ENCODE measurements at regions not wholly inside any gene's neighbourhood (a gene's known extent, or its start where the extent isn't known, plus 50 kb on each side); places are given as distances from the start of the nearest gene placed in this dataset.
"Not testable (repeated sequence)": the region's sequence is repeated elsewhere in the genome, so short reads cannot be mapped to it uniquely, and the experiment has no call there.

DNA sequence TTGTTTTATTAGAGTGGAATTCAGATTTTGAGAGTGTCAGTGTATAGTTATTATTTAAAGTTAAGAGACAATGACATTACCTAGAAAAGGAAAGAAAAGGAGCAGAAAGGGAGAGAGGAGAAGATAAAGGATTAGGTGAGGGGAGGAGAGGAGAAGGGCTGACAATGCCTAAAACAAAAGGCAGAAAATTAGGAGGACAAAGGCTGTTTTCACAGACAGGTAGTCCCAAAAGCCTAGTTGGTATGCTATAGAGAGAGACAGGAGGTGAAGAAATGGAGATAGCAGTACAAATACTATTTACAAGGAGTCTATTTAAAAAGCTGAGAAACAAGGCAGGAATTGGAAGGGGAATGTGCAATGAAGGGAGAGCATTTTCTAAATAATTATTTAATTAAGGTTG is 409.4 kb upstream of the ADGRB3 start:
- no peak overlapping the region for H3K9ac ChIP-seq (ENCODE audit: low read length in 5 of 5)
- no peaks in the 10 kb centered on the region for H3K27me3 ChIP-seq (ENCODE audit: control insufficient read depth in 5 of 5, insufficient read depth in 4 of 5, low read length in 5 of 5)
- no peak overlapping the region for H3K27ac ChIP-seq (ENCODE audit: low read depth, low read length)
- H3K4me3 ChIP-seq (ENCODE audit: low read depth in 1 of 5, low read length in 5 of 5) = no peak overlapping the region
- H3K36me3 ChIP-seq (ENCODE audit: control insufficient read depth in 5 of 5, insufficient read depth in 5 of 5, low read length in 5 of 5) = no peaks in the 10 kb centered on the region
- H3K4me1 ChIP-seq (ENCODE audit: control insufficient read depth in 5 of 5, insufficient read depth in 5 of 5, low read length in 5 of 5) = no peaks in the 10 kb centered on the region
- no peaks in the 10 kb centered on the region for H3K9me3 ChIP-seq (ENCODE audit: control insufficient read depth in 5 of 5, low read length in 5 of 5)

DNA sequence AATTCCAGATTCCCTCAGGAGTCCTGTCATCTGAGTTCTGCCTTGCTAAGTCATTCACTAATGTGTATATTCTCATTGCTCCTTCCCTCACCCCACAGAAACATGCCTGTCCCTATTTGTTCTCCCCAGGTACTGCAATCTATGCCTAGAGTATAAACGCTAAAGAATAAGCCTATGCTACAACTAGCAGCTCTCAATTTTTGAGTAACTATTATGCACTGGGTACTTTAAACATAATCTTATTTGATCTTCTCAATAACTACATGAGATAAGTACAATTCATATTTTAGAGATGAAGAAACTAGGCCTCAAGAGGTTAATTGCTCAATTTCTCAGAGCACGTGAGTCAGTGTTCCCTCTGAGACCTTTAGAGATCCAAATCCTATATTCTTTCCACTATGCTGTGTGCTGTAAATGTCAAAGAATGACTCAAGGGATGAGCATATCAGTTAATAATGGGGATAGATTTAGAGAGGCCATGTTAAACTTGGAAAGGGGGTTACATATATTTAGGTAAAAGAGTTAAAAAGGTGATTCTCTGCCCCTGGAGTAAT is 423.8 kb upstream of the ADGRB3 start:
- Histone ChIP-seq H3K4me3 (ENCODE audit: low read depth in 1 of 5, low read length in 5 of 5) (no peak overlapping the region), H3K36me3 (ENCODE audit: control insufficient read depth in 5 of 5, insufficient read depth in 5 of 5, low read length in 5 of 5) (no peaks in the 10 kb centered on the region), H3K27me3 (ENCODE audit: control insufficient read depth in 5 of 5, insufficient read depth in 4 of 5, low read length in 5 of 5) (no peaks in the 10 kb centered on the region), H3K4me1 (ENCODE audit: control insufficient read depth in 5 of 5, insufficient read depth in 5 of 5, low read length in 5 of 5) (no peaks in the 10 kb centered on the region), H3K9me3 (ENCODE audit: control insufficient read depth in 5 of 5, low read length in 5 of 5) (peaks cover 0 to 8% (median 3%) of the 10 kb centered on the region in 5 donors), H3K9ac (ENCODE audit: low read length in 5 of 5) (no peak overlapping the region), H3K27ac (ENCODE audit: low read depth, low read length) (no peak overlapping the region)

- not testable (repeated sequence) for H3K4me1 ChIP-seq (ENCODE audit: control insufficient read depth in 5 of 5, insufficient read depth in 5 of 5, low read length in 5 of 5); H3K36me3 ChIP-seq (ENCODE audit: control insufficient read depth in 5 of 5, insufficient read depth in 5 of 5, low read length in 5 of 5); H3K27me3 ChIP-seq (ENCODE audit: control insufficient read depth in 5 of 5, insufficient read depth in 4 of 5, low read length in 5 of 5); H3K9ac ChIP-seq (ENCODE audit: low read length in 5 of 5); H3K4me3 ChIP-seq (ENCODE audit: low read depth in 1 of 5, low read length in 5 of 5); H3K9me3 ChIP-seq (ENCODE audit: control insufficient read depth in 5 of 5, low read length in 5 of 5); H3K27ac ChIP-seq (ENCODE audit: low read depth, low read length)
These were observed 427.5 kb upstream of the ADGRB3 start for GRCh38 chr6:68207612-68208011.

DNA sequence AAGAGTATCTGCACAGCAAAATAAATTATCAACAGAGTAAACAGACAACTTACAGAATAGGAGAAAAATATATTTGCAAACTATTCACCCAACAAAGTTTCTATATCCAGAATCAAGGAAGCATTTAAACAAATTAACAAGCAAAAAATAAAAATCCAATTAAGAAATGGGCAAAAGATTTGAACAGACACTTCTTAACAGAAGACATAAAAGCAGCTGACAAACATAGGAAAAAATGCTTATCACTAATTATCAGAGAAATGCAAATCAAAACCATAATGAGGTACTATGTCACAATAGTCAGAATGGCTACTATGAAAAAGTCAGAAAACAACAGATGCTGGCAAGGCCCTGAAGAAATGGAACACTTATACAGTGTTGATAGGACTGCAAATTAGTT is 434.2 kb upstream of the ADGRB3 start:
- peaks cover 0 to 5% (median 0%) of the 10 kb centered on the region in 5 donors for H3K9me3 ChIP-seq (ENCODE audit: control insufficient read depth in 5 of 5, low read length in 5 of 5)
- H3K4me3 ChIP-seq (ENCODE audit: low read depth in 1 of 5, low read length in 5 of 5) = no peak overlapping the region
- no peak overlapping the region for H3K27ac ChIP-seq (ENCODE audit: low read depth, low read length)
- no peaks in the 10 kb centered on the region for H3K4me1 ChIP-seq (ENCODE audit: control insufficient read depth in 5 of 5, insufficient read depth in 5 of 5, low read length in 5 of 5)
- H3K27me3 ChIP-seq (ENCODE audit: control insufficient read depth in 5 of 5, insufficient read depth in 4 of 5, low read length in 5 of 5) = peaks cover 0 to 3% (median 0%) of the 10 kb centered on the region in 5 donors
- H3K36me3 ChIP-seq (ENCODE audit: control insufficient read depth in 5 of 5, insufficient read depth in 5 of 5, low read length in 5 of 5) = no peaks in the 10 kb centered on the region
- no peak overlapping the region for H3K9ac ChIP-seq (ENCODE audit: low read length in 5 of 5)

DNA sequence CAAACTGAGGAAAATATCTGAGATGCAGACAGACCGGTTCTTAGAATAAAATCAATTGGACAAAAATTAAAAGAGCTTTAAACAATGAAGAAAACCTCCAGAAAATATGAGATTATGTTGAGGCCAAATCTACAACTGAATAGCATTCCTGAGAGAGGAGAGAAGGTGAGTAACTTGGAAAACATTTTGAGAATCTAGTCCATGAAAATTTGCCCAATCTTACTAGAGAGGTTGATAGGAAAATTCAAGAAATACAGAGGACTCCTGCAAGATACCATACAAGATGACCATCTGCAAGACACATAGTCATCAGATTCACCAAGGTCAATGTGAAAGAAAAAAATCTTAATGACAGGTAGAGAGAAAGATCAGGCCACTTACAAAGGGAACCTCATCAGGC is 437.7 kb upstream of the ADGRB3 start:
- Histone ChIP-seq H3K27me3 (ENCODE audit: control insufficient read depth in 5 of 5, insufficient read depth in 4 of 5, low read length in 5 of 5) (no peaks in the 10 kb centered on the region), H3K9me3 (ENCODE audit: control insufficient read depth in 5 of 5, low read length in 5 of 5) (peaks cover 0 to 12% (median 5%) of the 10 kb centered on the region in 5 donors), H3K9ac (ENCODE audit: low read length in 5 of 5) (no peak overlapping the region), H3K36me3 (ENCODE audit: control insufficient read depth in 5 of 5, insufficient read depth in 5 of 5, low read length in 5 of 5) (no peaks in the 10 kb centered on the region), H3K4me3 (ENCODE audit: low read depth in 1 of 5, low read length in 5 of 5) (no peak overlapping the region), H3K4me1 (ENCODE audit: control insufficient read depth in 5 of 5, insufficient read depth in 5 of 5, low read length in 5 of 5) (no peaks in the 10 kb centered on the region), H3K27ac (ENCODE audit: low read depth, low read length) (no peak overlapping the region)

GRCh38 chr6:68196645-68197044 is 438.4 kb upstream of the ADGRB3 start:
- Histone ChIP-seq H3K4me1 (ENCODE audit: control insufficient read depth in 5 of 5, insufficient read depth in 5 of 5, low read length in 5 of 5) (no peaks in the 10 kb centered on the region), H3K27ac (ENCODE audit: low read depth, low read length) (no peak overlapping the region), H3K9me3 (ENCODE audit: control insufficient read depth in 5 of 5, low read length in 5 of 5) (peaks cover 0 to 12% (median 5%) of the 10 kb centered on the region in 5 donors), H3K27me3 (ENCODE audit: control insufficient read depth in 5 of 5, insufficient read depth in 4 of 5, low read length in 5 of 5) (no peaks in the 10 kb centered on the region), H3K9ac (ENCODE audit: low read length in 5 of 5) (no peak overlapping the region), H3K4me3 (ENCODE audit: low read depth in 1 of 5, low read length in 5 of 5) (no peak overlapping the region), H3K36me3 (ENCODE audit: control insufficient read depth in 5 of 5, insufficient read depth in 5 of 5, low read length in 5 of 5) (no peaks in the 10 kb centered on the region)

DNA sequence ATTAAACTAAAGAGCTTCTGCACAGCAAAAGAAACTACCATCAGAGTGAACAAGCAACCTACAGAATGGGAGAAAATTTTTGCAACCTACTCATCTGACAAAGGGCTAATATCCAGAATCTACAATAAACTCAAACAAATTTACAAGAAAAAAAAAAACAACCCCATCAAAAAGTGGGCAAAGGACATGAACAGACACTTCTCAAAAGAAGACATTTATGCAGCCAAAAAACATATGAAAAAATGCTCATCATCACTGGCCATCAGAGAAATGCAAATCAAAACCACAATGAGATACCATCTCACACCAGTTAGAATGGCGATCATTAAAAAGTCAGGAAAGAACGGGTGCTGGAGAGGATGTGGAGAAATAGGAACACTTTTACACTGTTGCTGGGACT is 439.3 kb upstream of the ADGRB3 start:
- H3K4me1 ChIP-seq (ENCODE audit: control insufficient read depth in 5 of 5, insufficient read depth in 5 of 5, low read length in 5 of 5); H3K4me3 ChIP-seq (ENCODE audit: low read depth in 1 of 5, low read length in 5 of 5); H3K27ac ChIP-seq (ENCODE audit: low read depth, low read length); H3K27me3 ChIP-seq (ENCODE audit: control insufficient read depth in 5 of 5, insufficient read depth in 4 of 5, low read length in 5 of 5); H3K36me3 ChIP-seq (ENCODE audit: control insufficient read depth in 5 of 5, insufficient read depth in 5 of 5, low read length in 5 of 5); H3K9ac ChIP-seq (ENCODE audit: low read length in 5 of 5): not testable (repeated sequence)
- H3K9me3 ChIP-seq (ENCODE audit: control insufficient read depth in 5 of 5, low read length in 5 of 5) = peaks cover 0 to 11% (median 5%) of the 10 kb centered on the region in 5 donors

DNA sequence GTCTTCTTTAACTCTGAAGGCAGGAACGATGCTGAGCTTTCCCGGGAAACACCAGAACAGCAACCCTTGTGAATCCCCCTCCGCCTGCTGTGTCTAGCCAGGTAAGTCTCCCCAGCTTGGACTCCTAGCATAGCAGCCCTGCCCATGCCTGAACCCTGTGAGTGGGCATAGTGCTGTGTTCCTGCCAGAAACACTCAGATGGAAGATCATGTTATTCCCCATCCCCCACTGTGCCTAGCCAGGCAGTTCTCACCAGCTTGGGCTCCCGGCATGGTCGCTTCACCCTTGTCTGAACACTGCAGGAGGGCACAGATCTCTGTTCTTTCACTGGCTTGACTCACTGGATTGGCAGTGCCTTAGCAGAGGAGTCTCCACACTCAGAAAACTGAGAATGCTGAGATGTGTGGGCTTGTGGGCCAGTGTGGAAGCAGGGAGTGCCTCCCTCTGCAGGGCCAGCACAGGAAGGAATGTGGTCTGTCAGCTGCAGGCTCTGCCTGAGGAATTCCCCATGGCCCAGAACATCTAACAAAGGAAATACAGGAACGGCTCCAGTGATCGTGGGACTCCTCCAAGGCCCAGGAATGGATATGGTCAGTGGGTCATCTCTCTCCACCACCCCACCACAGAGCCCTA is 440.1 kb upstream of the ADGRB3 start:
- Histone ChIP-seq H3K4me3 (ENCODE audit: low read depth in 1 of 5, low read length in 5 of 5) (no peak overlapping the region), H3K36me3 (ENCODE audit: control insufficient read depth in 5 of 5, insufficient read depth in 5 of 5, low read length in 5 of 5) (no peaks in the 10 kb centered on the region), H3K4me1 (ENCODE audit: control insufficient read depth in 5 of 5, insufficient read depth in 5 of 5, low read length in 5 of 5) (no peaks in the 10 kb centered on the region), H3K27me3 (ENCODE audit: control insufficient read depth in 5 of 5, insufficient read depth in 4 of 5, low read length in 5 of 5) (no peaks in the 10 kb centered on the region), H3K27ac (ENCODE audit: low read depth, low read length) (no peak overlapping the region), H3K9me3 (ENCODE audit: control insufficient read depth in 5 of 5, low read length in 5 of 5) (peaks cover 0 to 7% (median 5%) of the 10 kb centered on the region in 5 donors), H3K9ac (ENCODE audit: low read length in 5 of 5) (no peak overlapping the region)

DNA sequence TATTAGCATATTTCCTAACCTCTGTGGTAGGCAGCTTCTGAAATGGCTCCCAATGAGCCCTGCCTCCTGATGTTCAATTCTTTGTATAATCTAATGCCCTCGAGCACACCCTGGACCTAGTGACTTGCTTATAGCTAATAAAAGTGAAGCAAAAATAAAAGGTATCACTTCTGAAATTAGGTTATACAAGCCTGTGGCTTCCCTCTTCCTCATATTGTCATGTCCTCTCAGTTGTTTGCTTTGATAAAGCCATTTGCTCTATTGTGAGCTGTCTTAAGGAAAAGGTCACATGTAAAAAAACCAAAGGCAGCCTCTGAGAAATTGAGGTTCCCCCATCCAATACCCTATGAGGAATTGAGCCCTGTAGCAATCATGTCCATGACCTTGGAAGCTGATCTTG is 442.1 kb upstream of the ADGRB3 start:
- H3K27ac ChIP-seq (ENCODE audit: low read depth, low read length) = no peak overlapping the region
- H3K27me3 ChIP-seq (ENCODE audit: control insufficient read depth in 5 of 5, insufficient read depth in 4 of 5, low read length in 5 of 5) = no peaks in the 10 kb centered on the region
- H3K4me3 ChIP-seq (ENCODE audit: low read depth in 1 of 5, low read length in 5 of 5) = no peak overlapping the region
- H3K9ac ChIP-seq (ENCODE audit: low read length in 5 of 5) = no peak overlapping the region
- H3K9me3 ChIP-seq (ENCODE audit: control insufficient read depth in 5 of 5, low read length in 5 of 5) = peaks cover 0 to 7% (median 5%) of the 10 kb centered on the region in 5 donors
- no peaks in the 10 kb centered on the region for H3K4me1 ChIP-seq (ENCODE audit: control insufficient read depth in 5 of 5, insufficient read depth in 5 of 5, low read length in 5 of 5)
- no peaks in the 10 kb centered on the region for H3K36me3 ChIP-seq (ENCODE audit: control insufficient read depth in 5 of 5, insufficient read depth in 5 of 5, low read length in 5 of 5)

- no peaks in the 10 kb centered on the region for H3K36me3 ChIP-seq (ENCODE audit: control insufficient read depth in 5 of 5, insufficient read depth in 5 of 5, low read length in 5 of 5)
- no peak overlapping the region for H3K27ac ChIP-seq (ENCODE audit: low read depth, low read length)
- no peaks in the 10 kb centered on the region for H3K9me3 ChIP-seq (ENCODE audit: control insufficient read depth in 5 of 5, low read length in 5 of 5)
- H3K4me3 ChIP-seq (ENCODE audit: low read depth in 1 of 5, low read length in 5 of 5) = no peak overlapping the region
- H3K27me3 ChIP-seq (ENCODE audit: control insufficient read depth in 5 of 5, insufficient read depth in 4 of 5, low read length in 5 of 5) = no peaks in the 10 kb centered on the region
- no peaks in the 10 kb centered on the region for H3K4me1 ChIP-seq (ENCODE audit: control insufficient read depth in 5 of 5, insufficient read depth in 5 of 5, low read length in 5 of 5)
- no peak overlapping the region for H3K9ac ChIP-seq (ENCODE audit: low read length in 5 of 5)
These were observed 445.8 kb upstream of the ADGRB3 start for GRCh38 chr6:68189217-68189815.

All from subcutaneous abdominal adipose tissue (tissue), 5 donors.